HepG2 (cell line): ENCODE measurements at regions not wholly inside any gene's neighbourhood (a gene's known extent, or its start where the extent isn't known, plus 50 kb on each side); places are given as distances from the start of the nearest gene placed in this dataset.

Experiments
- GABPB1 ChIP-seq: IDR thresholded peaks from 2 replicates; pipeline ENCODE4 v1.6.1; 2016; ENCODE audit warnings: mild to moderate bottlenecking, missing genetic modification reagents, moderate library complexity, missing compliant biosample characterization
- MED1 ChIP-seq: sonication (generic); formaldehyde crosslinking; IDR thresholded peaks from 2 replicates; pipeline ENCODE4 v1.4.0; 2020; ENCODE audit warnings: missing genetic modification reagents
- NCOA1 ChIP-seq: sonication (generic); formaldehyde crosslinking; IDR thresholded peaks from 2 replicates; pipeline ENCODE4 v1.9.0; 2021; ENCODE audit warnings: missing genetic modification reagents
- RCOR2 ChIP-seq: IDR thresholded peaks from 2 replicates; pipeline ENCODE4 v1.6.1; 2016; ENCODE audit warnings: missing biosample characterization, missing genetic modification reagents
- SMARCE1 ChIP-seq: fragments of 450-650 bp; IDR thresholded peaks from 2 replicates; pipeline ENCODE4 v1.6.1; 2017; ENCODE audit warnings: borderline replicate concordance
- TF ChIP-seq, protein P1 (sequence below): sonication (generic); formaldehyde crosslinking; IDR thresholded peaks from 2 replicates; pipeline ENCODE4 v1.8.1; 2023; ENCODE audit warnings: missing genetic modification reagents, inconsistent platforms, borderline replicate concordance
- TF ChIP-seq, protein P2 (sequence below): IDR thresholded peaks from 2 replicates; pipeline ENCODE4 v1.6.1; 2016; ENCODE audit warnings: mild to moderate bottlenecking, missing biosample characterization, missing genetic modification reagents

DNA sequence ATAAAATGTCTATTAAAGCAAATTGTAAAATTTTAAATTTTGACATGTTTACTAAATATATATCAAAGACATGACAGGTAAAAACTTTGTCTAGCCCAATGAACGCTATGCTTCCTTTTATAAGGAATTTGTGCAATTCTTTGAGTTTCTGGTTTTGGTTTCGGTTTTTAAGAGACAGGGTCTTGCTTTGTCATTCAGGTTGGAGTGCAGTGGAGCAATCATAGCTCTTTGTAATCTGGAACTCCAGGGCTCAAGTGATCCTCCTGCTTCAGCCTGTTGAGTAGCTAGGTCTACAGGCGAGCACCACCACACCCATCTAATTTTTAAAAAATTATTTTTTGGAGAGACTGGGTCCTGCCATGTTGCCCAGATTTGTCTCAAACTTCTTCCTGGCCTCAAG is 60.7 kb downstream of the BLTP1 start:
- TF ChIP-seq, protein P1, sequence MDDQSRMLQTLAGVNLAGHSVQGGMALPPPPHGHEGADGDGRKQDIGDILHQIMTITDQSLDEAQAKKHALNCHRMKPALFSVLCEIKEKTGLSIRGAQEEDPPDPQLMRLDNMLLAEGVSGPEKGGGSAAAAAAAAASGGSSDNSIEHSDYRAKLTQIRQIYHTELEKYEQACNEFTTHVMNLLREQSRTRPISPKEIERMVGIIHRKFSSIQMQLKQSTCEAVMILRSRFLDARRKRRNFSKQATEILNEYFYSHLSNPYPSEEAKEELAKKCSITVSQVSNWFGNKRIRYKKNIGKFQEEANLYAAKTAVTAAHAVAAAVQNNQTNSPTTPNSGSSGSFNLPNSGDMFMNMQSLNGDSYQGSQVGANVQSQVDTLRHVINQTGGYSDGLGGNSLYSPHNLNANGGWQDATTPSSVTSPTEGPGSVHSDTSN (CRISPR knock-in tag) = no peak
- no peak for TF ChIP-seq MED1 (CRISPR knock-in tag)
- TF ChIP-seq GABPB1 (CRISPR knock-in tag) = no peak
- TF ChIP-seq RCOR2 (CRISPR knock-in tag) = no peak
- TF ChIP-seq NCOA1 (CRISPR knock-in tag) = no peak
- no peak for TF ChIP-seq SMARCE1
- TF ChIP-seq, protein P2, sequence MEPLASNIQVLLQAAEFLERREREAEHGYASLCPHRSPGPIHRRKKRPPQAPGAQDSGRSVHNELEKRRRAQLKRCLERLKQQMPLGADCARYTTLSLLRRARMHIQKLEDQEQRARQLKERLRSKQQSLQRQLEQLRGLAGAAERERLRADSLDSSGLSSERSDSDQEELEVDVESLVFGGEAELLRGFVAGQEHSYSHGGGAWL (CRISPR knock-in tag) = no peak
